Common myeloid progenitor, CD34-positive (primary cell): ENCODE measurements at regions not wholly inside any gene's neighbourhood (a gene's known extent, or its start where the extent isn't known, plus 50 kb on each side); places are given as distances from the start of the nearest gene placed in this dataset.

Source experiments
- CTCF ChIA-PET: fragments of 350-600 bp; sonication (Branson Sonifier 250); formaldehyde crosslinking; loops from one replicate; lab custom pipeline; 2021; ENCODE audit warnings: antibody characterized with exemption; lab: Charles Lee
- POLR2A ChIA-PET: fragments of 350-600 bp; sonication (Branson Sonifier 250); formaldehyde crosslinking; loops from one replicate; lab custom pipeline; 2021; ENCODE audit warnings: antibody characterized with exemption; lab: Charles Lee
- DNase-seq, 3 donors: peaks; one replicate each; pipeline versions ENCODE4 v3.0.0 to v3.0.0-alpha.2; 2013
- H3K27ac ChIP-seq, 2 experiments: 1 replicate in 1 of 2; 2 replicates in 1 of 2; pipeline ENCODE4 v1.7.0; 2013; ENCODE audit warnings: inconsistent platforms in 2 of 2, low read length in 2 of 2, mild to moderate bottlenecking in 2 of 2, low read depth in 1 of 2, moderate library complexity in 1 of 2; ENCODE audit not compliant: severe bottlenecking in 2 of 2, insufficient read depth in 1 of 2, poor library complexity in 1 of 2
- H3K27me3 ChIP-seq, 5 experiments: replicated peaks in 2 of 5; 1 replicate in 3 of 5; 2 replicates in 2 of 5; pipeline versions ENCODE4 v1.6.1 to v1.7.0; 2013; ENCODE audit warnings: low read length in 4 of 5, mild to moderate bottlenecking in 2 of 5, moderate library complexity in 2 of 5, inconsistent platforms in 1 of 5; ENCODE audit not compliant: insufficient read depth in 5 of 5, control insufficient read depth in 4 of 5
- H3K36me3 ChIP-seq, 4 experiments: 1 replicate in 2 of 4; 2 replicates in 2 of 4; pipeline versions ENCODE4 v1.6.1 to v1.7.0; 2013; ENCODE audit warnings: low read length in 3 of 4, control low read depth in 1 of 4, mild to moderate bottlenecking in 1 of 4; ENCODE audit not compliant: control insufficient read depth in 4 of 4, insufficient read depth in 4 of 4
- H3K4me1 ChIP-seq, 4 experiments: 1 replicate in 3 of 4; 2 replicates in 1 of 4; pipeline versions ENCODE4 v1.6.1 to v1.7.1; 2013; ENCODE audit warnings: low read length in 3 of 4, mild to moderate bottlenecking in 3 of 4, control low read depth in 1 of 4, inconsistent platforms in 1 of 4, moderate library complexity in 1 of 4; ENCODE audit not compliant: control insufficient read depth in 4 of 4, insufficient read depth in 4 of 4; ENCODE audit errors: control extremely low read depth in 1 of 4
- H3K4me3 ChIP-seq, 7 experiments: 1 replicate in 4 of 7; 2 replicates in 3 of 7; pipeline versions ENCODE4 v1.5.1 to v1.7.0; 2013; ENCODE audit warnings: mild to moderate bottlenecking in 7 of 7, low read length in 6 of 7, moderate library complexity in 6 of 7, inconsistent platforms in 2 of 7, low read depth in 2 of 7, control low read depth in 1 of 7; ENCODE audit not compliant: insufficient read depth in 4 of 7, control insufficient read depth in 1 of 7; ENCODE audit errors: extremely low read depth in 1 of 7
- H3K9me3 ChIP-seq, 5 experiments: 1 replicate in 4 of 5; 2 replicates in 1 of 5; pipeline versions ENCODE4 v1.6.1 to v1.7.1; 2013; ENCODE audit warnings: low read length in 4 of 5, mild to moderate bottlenecking in 2 of 5, inconsistent platforms in 1 of 5, low read depth in 1 of 5, moderate library complexity in 1 of 5; ENCODE audit not compliant: control insufficient read depth in 4 of 5, insufficient read depth in 2 of 5; ENCODE audit errors: control extremely low read depth in 1 of 5
- WGBS: methylation state at CpG from one replicate; pipeline ENCODE4 v1.1.5; 2013; ENCODE audit not compliant: insufficient coverage; 5-methylcytosine and 5-hydroxymethylcytosine counted together

DNA sequence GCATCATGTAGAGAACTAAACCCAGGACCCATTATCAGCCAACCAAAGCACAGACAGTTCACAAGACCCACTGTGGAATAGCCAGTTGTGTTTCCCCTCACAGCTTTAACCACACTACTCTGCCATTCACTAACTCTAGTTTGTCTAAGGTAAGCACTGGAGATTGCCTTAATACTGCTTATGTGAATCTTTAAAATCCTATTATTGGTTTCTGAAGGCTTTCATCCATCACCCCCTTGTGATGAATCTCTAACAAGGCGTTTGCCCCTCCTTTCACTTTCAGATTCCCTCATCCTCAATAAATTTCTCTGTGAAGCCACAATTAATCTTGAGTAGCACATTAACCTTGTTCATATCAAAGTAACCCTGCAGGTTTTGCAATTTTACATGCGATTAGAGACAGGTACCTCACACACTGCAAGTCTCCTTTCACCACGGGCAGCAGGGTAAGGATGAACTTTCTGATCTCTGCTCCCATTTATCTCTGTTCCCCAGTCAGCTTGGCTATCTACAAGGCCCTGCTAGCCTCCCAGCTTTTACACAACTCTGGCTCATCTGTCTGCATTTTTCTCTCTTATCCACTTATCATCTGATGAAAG lies 785.6 kb downstream of the REEP3 start:
- H3K36me3 ChIP-seq, result no peaks in the 10 kb centered on the region
- no peak overlapping the region for H3K4me3 ChIP-seq
- H3K4me1 ChIP-seq, result no peaks in the 10 kb centered on the region
- H3K27ac ChIP-seq, result no peak overlapping the region
- H3K9me3 ChIP-seq, result no peaks in the 10 kb centered on the region
- DNase-seq, result no peak
- ChIA-PET CTCF (no interaction called here), POLR2A (no interaction called here)
- WGBS, result 68% methylated on average over 3 of the region's 3 CpGs
- no peaks in the 10 kb centered on the region for H3K27me3 ChIP-seq

DNA sequence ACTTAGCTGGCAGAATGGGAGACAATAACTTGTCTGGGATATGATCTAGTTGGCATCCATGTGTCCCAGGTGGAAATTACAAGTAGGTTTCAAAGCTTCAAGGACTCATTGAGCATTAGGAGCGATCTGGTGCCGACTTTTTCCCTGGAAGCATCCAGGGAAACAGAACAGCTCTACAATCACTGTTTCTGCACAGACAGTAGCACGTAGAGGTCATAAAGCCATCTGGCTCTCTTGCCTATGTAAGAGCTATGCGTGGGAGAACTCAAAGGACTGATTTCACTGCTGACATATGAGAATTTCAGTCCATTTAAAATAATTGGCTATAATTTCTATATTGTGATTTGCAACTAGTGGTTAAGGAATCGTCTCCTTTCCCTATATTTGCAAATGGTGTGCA lies 791.7 kb downstream of the REEP3 start:
- no peak for DNase-seq
- POLR2A ChIA-PET, result no interaction called here
- 81% methylated on average over 3 of the region's 5 CpGs for WGBS
- H3K36me3 ChIP-seq, result no peaks in the 10 kb centered on the region
- H3K27me3 ChIP-seq, result no peaks in the 10 kb centered on the region
- H3K9me3 ChIP-seq, result no peaks in the 10 kb centered on the region
- CTCF ChIA-PET, result no interaction called here
- H3K27ac ChIP-seq, result no peak overlapping the region
- H3K4me1 ChIP-seq, result no peaks in the 10 kb centered on the region
- no peak overlapping the region for H3K4me3 ChIP-seq

DNA sequence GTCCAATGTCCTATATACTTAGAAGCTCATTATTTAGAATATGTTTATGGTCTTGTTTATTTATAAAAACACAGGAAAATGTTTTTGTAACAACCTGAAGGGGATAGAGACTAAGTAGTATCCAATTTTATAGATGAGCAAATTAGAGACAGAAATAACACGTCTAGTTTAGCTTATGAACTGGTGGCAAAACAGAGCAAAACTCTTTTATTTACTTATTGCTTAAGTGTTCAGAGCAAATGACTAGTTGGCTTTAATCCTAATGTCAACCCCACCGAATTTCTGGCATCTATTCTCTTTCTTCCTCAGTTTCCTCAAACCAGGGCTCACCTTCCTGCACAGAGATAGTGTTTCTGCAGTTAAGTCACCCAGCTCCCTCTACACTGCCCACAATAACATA lies 792.8 kb downstream of the REEP3 start:
- WGBS, result 100% methylated on average over 2 of the region's 2 CpGs
- no peaks in the 10 kb centered on the region for H3K9me3 ChIP-seq
- no peaks in the 10 kb centered on the region for H3K27me3 ChIP-seq
- H3K4me1 ChIP-seq, result no peaks in the 10 kb centered on the region
- H3K4me3 ChIP-seq, result no peak overlapping the region
- ChIA-PET POLR2A (no interaction called here), CTCF (no interaction called here)
- H3K36me3 ChIP-seq, result no peaks in the 10 kb centered on the region
- no peak for DNase-seq
- H3K27ac ChIP-seq, result no peak overlapping the region

DNA sequence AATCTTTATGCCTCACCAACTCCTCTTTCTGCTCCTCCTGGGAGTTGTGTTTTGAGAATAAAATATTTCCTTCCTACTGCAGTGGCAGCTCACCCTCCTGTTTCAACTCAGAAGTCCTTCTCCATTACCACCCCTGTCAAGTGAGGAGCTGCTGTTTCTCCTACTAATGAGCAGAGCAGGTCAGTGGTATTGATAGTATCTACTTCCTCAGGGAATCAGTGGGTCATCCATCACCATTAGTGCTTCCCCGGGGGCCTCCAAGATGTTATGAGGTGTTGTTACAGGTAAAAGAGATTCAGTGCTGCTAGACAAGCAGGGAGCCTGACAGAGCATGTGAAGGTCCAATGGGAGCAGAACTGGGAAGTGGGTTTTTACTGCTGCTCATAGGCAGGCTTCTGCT lies 795.2 kb downstream of the REEP3 start:
- H3K9me3 ChIP-seq, result no peaks in the 10 kb centered on the region
- H3K4me1 ChIP-seq, result no peaks in the 10 kb centered on the region
- POLR2A ChIA-PET, result no interaction called here
- H3K27ac ChIP-seq, result no peak overlapping the region
- H3K27me3 ChIP-seq, result no peaks in the 10 kb centered on the region
- no peaks in the 10 kb centered on the region for H3K36me3 ChIP-seq
- H3K4me3 ChIP-seq, result no peak overlapping the region
- DNase-seq, result no peak
- CTCF ChIA-PET, result no interaction called here
- 14% methylated on average over 1 of the region's 1 CpG for WGBS

DNA sequence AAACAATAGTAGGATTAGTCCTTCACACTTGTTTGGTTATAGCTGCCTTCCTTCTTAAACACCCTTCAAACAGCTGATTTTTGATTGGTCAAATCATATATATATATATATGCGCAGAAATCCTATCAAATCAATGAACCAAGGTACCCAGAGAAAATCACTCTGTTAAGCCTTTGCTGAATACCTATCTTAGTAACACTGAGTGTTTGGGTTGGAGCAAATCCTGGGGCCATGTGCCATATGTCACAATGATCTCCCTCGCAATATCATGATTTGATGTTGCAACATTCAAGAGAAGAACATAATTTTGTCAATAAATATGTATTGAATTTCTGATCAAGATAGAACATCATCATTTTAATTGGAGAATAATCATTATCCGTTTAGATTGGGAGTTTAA lies 795.6 kb downstream of the REEP3 start:
- POLR2A ChIA-PET, result no interaction called here
- no peak for DNase-seq
- Histone ChIP-seq H3K27ac (no peak overlapping the region), H3K9me3 (no peaks in the 10 kb centered on the region), H3K4me3 (no peak overlapping the region), H3K27me3 (no peaks in the 10 kb centered on the region), H3K36me3 (no peaks in the 10 kb centered on the region), H3K4me1 (no peaks in the 10 kb centered on the region)
- CTCF ChIA-PET, result no interaction called here
- WGBS, result no CpG with 5 or more reads among the region's 3 CpGs

DNA sequence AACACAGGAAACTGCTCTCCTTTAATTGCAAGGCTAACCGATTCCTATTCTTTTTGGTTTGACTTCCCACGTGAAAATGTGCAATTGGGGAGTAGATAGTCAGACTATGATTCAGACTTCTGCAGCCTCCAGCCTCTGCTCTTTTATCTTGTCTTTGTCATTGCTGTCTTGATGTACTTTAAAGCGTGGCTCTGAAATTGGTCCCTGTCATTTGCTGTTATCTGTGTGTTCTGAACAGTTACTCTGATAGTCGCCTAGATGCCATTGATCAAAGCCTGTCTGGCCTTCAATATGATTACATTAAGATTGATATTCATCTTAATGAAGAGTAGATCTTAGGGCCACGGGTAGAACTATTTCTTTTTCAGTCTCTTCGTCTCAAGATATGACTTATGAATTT lies 799.2 kb downstream of the REEP3 start:
- Histone ChIP-seq H3K36me3 (no peaks in the 10 kb centered on the region), H3K4me1 (no peaks in the 10 kb centered on the region), H3K27me3 (no peaks in the 10 kb centered on the region), H3K4me3 (no peak overlapping the region), H3K27ac (no peak overlapping the region), H3K9me3 (peaks cover 0 to 1% (median 0%) of the 10 kb centered on the region in 5 experiments)
- no peak for DNase-seq
- WGBS, result 94% methylated on average over 4 of the region's 6 CpGs
- CTCF ChIA-PET, result no interaction called here
- POLR2A ChIA-PET, result no interaction called here

DNA sequence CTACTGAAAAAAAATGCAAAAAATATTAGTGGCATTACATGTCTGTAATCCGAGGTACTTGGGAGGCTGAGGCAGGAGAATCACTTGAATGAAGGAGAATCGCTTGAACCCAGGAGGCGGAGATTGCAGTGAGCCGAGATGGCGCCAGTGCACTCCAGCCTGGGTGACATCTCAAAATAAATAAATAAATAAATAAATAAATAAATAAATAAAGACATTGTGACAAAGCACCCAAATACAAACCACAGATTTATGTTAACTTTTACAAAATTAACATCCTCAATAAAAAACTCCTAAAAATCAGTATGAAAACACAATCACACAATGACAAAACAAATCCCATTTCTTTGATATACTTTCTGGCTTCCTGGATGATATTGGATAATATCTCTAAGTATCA lies 808.3 kb downstream of the REEP3 start:
- Histone ChIP-seq H3K27me3 (no peaks in the 10 kb centered on the region), H3K27ac (no peak overlapping the region), H3K4me3 (no peak overlapping the region), H3K4me1 (no peaks in the 10 kb centered on the region), H3K9me3 (peaks cover 0 to 4% (median 0%) of the 10 kb centered on the region in 5 experiments), H3K36me3 (no peaks in the 10 kb centered on the region)
- DNase-seq, result no peak
- POLR2A ChIA-PET, result no interaction called here
- no CpG with 5 or more reads among the region's 5 CpGs for WGBS
- CTCF ChIA-PET, result no interaction called here
